ENCODE measurements at regions not wholly inside any gene's neighbourhood (a gene's known extent, or its start where the extent isn't known, plus 50 kb on each side); places are given as distances from the start of the nearest gene placed in this dataset.

GRCh38 chr6:122284848-122285247 is 114.6 kb upstream of the HSF2 start:
- no peak for DNase-seq
- intact Hi-C loops (cut with DNase I), result no loop called here

GRCh38 chr6:122285292-122285913 is 114.0 kb upstream of the HSF2 start:
- DNase-seq, result no peak
- intact Hi-C loops (cut with DNase I), result no loop called here

- intact Hi-C loops (cut with DNase I), result no loop called here
- DNase-seq, result no peak
Measured at GRCh38 chr6:122286512-122286911, 112.9 kb upstream of the HSF2 start.

DNA sequence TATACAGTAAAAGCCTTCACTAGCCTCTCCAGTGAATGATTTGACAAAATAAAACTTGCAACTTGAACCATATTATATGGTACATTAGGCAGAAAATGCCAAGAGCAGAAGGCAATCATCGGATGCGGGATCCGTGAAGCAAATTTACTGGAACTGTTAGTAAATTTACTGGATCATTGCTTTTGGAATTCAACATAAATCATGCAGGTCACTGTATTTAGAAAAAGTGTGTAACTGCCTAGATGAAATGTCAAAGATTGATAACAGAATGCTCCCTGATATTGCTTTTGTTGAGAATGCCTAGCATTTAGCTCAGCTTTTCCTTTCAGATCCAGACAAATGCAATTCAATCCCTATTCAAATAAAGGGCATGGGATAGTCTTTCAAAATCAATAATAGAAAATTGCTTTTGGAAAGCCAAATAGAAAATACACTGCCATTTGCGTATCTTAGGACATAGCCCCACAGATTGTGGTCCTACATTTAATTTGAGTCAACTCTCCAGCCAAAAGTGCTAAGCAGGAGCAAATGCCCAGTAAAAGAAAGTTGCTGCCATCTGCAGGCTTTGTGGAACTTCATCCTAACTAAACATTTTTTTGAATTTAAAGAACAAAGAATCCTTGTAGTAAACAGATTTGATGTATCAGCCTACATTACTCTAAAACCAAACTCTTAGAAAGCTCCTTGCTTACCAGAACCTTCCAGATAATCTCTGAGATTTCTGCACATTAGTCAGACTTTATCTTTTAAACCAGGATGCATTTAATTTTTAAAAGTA is 109.5 kb upstream of the HSF2 start:
- intact Hi-C loops (cut with DNase I), result loop anchor here (5.0 kb wide), 1 partner anchor 858 kb away; no protein-coding TSS in a partner anchor

GRCh38 chr6:122297010-122297409 is 102.4 kb upstream of the HSF2 start:
- intact Hi-C loops (cut with DNase I), result no loop called here
- no peak for DNase-seq

More for the DNA sequence above, 109.5 kb upstream of the HSF2 start:
- no peak for DNase-seq

DNA sequence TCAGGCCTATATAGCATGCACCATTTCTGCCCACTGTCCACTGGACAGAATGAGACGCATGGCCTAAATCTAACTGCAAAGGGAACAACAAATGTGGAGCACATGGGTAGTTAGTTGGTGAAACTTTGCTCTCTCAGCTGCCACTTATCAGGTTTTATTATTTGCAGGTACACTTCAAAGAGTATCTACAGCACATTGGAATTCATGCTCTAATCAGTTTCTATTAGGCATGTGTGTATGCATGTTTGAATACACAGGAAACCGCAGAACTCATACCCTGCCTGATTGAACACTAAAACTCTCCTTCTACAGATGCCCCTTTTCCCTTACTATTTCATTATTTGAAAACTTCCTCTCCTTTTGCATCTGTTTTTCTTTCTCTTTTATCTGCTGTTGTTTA is 97.4 kb upstream of the HSF2 start:
- intact Hi-C loops (cut with DNase I), result no loop called here
- no peak for DNase-seq

- intact Hi-C loops (cut with DNase I), result no loop called here
- no peak for DNase-seq
Measured at GRCh38 chr6:122307577-122307976, 91.9 kb upstream of the HSF2 start.

GRCh38 chr6:122308074-122308473 is 91.4 kb upstream of the HSF2 start:
- no peak for DNase-seq

DNA sequence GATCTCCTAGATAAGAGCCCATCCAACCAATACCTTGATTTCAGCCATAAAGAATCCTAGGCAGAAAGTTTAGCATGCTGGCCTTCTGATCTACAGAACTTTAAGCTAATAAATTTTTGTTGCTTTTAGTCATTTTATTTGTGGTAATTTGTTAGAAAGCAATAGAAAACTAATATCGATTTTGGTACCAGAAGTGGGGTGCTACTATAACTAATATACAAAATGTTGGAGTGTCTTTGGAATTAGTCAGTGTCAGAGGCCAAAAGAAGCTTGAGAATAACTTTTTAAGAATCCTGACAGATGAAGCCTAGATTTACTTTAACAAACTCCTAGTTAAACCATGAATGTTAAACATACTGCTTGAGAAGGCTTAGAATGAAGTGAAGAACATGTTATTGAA is 83.6 kb upstream of the HSF2 start:
- no peak for DNase-seq
- intact Hi-C loops (cut with DNase I), result no loop called here

More at GRCh38 chr6:122308074-122308473, 91.4 kb upstream of the HSF2 start:
- intact Hi-C loops (cut with DNase I), result no loop called here

- DNase-seq, result no peak
- intact Hi-C loops (cut with DNase I), result no loop called here
Measured at GRCh38 chr6:122322824-122323223, 76.6 kb upstream of the HSF2 start.

DNA sequence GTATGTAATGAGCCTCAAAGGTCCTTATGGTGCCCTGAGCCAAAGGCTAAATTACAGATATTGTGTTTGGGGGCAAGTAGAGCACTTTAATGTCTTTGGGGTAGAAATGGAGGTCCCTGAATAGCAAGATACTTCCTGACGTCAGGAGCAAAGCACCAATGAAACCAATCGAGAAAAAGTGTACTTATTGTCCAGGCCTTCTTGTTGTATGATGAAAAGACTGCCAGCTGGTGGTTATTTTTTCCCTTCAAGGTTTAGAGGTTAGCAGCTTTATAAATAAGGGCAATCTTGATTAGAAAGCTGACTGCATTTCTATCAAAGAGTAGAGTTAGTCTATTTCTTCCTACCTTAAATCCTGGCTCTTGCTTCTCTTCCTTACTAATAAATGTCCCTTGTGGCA is 76.1 kb upstream of the HSF2 start:
- intact Hi-C loops (cut with DNase I), result no loop called here
- no peak for DNase-seq

DNA sequence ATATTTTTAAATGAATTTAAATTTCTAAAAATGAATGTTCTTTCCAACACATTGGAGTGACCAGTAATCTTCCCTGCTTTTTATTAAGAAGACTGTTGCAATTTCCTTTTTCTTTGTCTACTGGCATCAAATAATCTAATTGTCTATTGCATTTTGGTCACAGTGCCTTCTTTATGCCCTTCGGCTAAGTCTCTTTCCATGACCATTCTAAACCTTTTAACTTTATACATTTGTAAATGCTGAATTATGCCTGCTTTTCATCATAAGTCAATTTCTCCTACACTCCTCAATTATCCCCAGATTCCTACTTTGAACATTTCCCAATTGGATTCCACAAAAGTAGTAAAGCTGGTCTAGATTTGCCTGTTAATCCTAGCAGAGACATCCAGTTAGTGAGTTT is 69.1 kb upstream of the HSF2 start:
- DNase-seq, result no peak
- intact Hi-C loops (cut with DNase I), result no loop called here

GRCh38 chr6:122337645-122338044 is 61.8 kb upstream of the HSF2 start:
- no peak for DNase-seq
- intact Hi-C loops (cut with DNase I), result no loop called here

DNA sequence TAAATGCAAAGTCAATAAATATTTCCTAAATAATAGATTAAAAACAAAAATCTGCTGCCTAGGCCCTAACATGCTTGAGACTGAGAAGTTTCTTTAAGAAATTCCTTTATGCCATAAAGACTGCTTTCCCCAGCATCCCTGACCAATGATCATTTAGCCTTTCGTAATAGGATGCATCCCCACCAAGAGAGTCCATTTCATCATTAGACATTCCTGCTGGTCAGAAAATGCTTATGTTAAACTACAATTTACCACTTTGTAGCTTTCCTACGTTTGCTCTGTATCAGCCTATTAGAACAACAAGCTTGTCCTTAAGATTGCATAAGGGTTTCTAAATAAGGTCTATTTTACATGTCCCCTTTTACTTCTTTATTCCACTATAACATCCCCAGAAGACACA is 59.8 kb upstream of the HSF2 start:
- intact Hi-C loops (cut with DNase I), result no loop called here
- DNase-seq, result no peak

GRCh38 chr6:122347280-122347679 is 52.2 kb upstream of the HSF2 start:
- intact Hi-C loops (cut with DNase I), result no loop called here
- DNase-seq, result no peak

DNA sequence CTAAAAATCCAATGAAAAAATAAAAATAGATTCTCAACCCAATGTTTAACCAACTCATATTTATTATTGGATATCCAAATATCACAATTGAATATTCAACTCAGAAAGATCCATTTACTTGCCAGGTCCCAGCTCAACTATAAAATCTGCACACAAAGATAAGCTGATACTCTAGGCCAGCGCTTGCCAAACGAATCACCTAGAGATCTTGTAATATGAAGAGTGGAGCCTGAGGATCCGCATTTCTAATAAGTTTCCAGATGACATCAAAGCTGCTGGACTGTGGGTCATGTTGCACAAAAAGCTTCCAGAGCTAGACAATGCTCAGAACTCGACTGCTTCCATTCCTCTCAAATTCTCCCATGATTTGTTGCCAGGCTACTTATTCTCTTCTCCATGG is 51.7 kb upstream of the HSF2 start:
- intact Hi-C loops (cut with DNase I), result no loop called here
- DNase-seq, result no peak

All from posterior cingulate gyrus (tissue), 11 donors.